Prostate gland (tissue), 2 donors: ENCODE measurements at regions not wholly inside any gene's neighbourhood (a gene's known extent, or its start where the extent isn't known, plus 50 kb on each side); places are given as distances from the start of the nearest gene placed in this dataset.

Source experiments
- POLR2A ChIP-seq: fragments of 450-650 bp; IDR thresholded peaks from one replicate; pipeline ENCODE4 v1.6.1; 2016; ENCODE audit warnings: antibody characterized with exemption, mild to moderate bottlenecking
- TF ChIP-seq, protein P1 (sequence below), 4 experiments: fragments of 200-600 bp in 2 of 4; fragments of 450-650 bp in 2 of 4; sonication (generic) in 2 of 4; IDR thresholded peaks; 1 replicate in 3 of 4; 2 replicates in 1 of 4; pipeline ENCODE4 v1.5.1; 2016 to 2019; ENCODE audit warnings: antibody characterized with exemption in 4 of 4, mild to moderate bottlenecking in 2 of 4, moderate library complexity in 2 of 4

GRCh38 chr15:24861014-24861690 lies 93.6 kb upstream of the SNRPN start:
- TF ChIP-seq POLR2A = no peak
- TF ChIP-seq, protein P1, sequence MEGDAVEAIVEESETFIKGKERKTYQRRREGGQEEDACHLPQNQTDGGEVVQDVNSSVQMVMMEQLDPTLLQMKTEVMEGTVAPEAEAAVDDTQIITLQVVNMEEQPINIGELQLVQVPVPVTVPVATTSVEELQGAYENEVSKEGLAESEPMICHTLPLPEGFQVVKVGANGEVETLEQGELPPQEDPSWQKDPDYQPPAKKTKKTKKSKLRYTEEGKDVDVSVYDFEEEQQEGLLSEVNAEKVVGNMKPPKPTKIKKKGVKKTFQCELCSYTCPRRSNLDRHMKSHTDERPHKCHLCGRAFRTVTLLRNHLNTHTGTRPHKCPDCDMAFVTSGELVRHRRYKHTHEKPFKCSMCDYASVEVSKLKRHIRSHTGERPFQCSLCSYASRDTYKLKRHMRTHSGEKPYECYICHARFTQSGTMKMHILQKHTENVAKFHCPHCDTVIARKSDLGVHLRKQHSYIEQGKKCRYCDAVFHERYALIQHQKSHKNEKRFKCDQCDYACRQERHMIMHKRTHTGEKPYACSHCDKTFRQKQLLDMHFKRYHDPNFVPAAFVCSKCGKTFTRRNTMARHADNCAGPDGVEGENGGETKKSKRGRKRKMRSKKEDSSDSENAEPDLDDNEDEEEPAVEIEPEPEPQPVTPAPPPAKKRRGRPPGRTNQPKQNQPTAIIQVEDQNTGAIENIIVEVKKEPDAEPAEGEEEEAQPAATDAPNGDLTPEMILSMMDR (IDR thresholded peaks at IDR 0.05) = no peak
